NCI-H1930 (cell line): ENCODE measurements at regions not wholly inside any gene's neighbourhood (a gene's known extent, or its start where the extent isn't known, plus 50 kb on each side); places are given as distances from the start of the nearest gene placed in this dataset.

ENCODE experiments used
- DNase-seq, 2 experiments: peaks; one replicate each; lab custom pipeline; 2025; lab: John Stamatoyannopoulos, UW

DNA sequence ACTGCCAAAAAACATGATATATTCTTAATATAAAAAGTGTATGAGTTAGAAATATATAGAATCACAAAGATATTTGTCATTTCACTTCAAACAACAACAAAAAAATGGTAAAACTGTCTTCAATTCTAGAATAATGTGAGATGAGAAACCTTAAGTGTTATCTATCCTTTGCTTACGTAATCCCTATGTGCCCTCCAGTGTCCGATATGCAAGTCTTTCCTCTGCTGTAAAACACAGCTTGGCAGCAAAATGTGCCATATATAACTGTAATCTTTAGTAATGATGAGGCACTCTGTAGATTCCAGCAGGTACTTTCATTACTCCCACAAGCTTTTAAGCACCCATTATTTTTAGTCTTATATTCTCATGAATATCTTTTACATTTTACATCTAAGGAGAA is 555.1 kb upstream of the FRG1 start:
- no peak for DNase-seq

DNA sequence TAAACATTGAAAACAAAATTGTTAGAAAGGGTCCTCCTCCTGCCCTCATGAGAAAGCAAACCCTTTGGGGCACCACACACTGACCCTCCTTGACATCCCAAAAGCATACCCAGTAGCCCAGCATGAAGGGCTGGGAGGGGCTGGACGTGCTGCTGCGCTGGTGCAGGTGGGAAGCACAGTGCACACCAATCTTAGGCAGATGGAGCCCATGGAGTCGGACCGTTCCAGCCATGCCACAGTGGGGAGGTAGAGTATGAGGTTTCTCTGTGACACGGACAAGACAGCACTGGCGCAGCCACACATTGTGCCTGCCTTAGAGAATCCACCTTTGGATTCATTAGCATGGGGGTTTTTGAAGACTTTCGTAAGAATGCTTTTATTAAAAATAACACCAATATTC is 544.2 kb upstream of the FRG1 start:
- DNase-seq = no peak

DNA sequence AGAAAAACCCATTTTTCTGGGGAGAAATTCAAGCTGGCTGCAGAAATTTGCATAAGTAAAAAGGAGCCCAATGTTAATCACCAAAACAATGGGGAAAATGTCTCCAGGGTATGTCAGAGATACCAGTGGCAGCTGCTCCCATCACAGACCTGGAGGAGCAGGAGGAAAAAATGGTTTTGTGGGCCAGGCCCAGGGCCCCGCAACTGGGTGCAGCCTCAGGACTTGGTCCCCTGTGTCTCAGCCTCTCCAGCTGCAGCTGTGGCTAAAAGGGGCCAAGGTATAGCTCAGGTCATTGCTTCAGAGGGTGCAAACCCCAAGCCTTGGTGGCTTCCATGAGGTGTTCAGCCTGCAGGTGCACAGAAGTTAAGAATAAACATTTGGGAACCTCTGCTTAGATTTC is 536.4 kb upstream of the FRG1 start:
- DNase-seq = no peak

DNA sequence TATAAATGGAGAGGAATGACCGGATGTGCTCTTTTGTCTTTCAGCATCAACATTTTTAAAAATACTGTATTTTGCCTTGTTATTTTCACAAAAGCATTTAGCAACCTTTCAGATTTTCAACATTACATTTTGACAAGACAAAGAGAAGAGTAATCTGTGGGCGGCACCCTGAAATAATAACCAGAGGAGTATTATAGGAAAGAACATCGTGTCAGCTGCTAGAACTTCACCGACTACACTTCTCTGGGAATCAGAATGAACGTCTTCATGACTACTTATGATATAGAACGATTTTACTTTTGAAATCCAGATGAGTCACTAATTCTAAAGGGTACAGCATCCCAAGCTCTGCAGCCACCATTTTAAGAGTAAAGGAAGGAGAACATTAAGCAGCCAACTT is 531.5 kb upstream of the FRG1 start:
- DNase-seq = no peak

DNA sequence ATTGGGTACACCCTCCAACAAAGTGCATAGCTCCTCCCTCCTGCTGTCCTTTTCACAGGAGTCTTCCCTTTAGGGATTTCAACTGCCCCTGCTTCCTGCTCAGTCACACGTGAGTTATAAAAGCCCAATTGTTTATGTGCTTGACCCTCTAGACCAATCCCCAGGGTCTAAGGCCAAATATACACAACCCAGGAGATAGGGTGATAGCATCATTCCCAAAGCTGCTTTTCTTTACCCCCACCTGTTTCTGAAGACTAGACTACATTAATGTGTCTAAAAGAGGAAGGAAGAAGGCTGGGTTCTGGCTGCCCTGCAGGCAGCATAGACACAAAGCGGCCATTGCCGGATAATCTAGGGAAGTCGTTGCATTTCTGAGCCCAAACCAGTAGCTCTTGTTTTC is 526.7 kb upstream of the FRG1 start:
- no peak for DNase-seq

DNA sequence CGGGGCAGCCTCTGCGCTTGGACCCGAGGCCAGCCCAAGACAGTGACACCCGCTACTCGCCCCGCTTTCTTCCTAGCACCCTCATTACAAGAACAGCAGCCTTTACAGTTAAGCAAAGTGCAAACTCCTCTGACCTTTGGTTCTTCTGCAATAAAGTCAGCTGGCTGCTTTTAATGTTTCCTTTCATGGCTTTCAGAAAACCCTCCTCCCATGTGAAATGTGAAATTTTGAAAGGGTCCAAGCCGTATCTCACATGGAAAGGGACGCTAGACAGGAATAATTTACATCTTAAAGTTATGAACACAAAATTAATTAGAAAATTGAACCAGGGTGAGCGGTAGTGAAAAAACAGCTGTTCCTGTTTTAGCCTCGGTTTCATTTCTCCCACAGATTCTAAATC is 520.1 kb upstream of the FRG1 start:
- no peak for DNase-seq

DNA sequence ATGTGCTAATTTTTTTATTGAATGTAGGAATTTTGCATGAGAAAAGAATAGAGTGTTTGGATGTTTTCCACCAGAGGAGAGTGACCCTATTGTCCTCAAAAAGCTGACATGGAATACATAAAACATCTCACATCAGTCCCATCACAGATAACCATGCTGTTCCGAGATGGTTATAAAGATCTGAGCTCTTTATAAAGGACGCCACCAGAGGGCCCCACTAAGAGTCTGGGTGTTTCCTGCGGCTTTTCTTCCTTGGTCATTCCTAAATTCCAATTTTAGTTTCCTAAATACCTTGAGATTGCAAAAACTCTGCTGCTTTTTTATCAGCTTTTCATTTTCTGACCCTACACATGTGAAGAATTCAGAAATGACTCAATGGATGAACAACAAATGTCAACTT is 504.5 kb upstream of the FRG1 start:
- DNase-seq = no peak

DNA sequence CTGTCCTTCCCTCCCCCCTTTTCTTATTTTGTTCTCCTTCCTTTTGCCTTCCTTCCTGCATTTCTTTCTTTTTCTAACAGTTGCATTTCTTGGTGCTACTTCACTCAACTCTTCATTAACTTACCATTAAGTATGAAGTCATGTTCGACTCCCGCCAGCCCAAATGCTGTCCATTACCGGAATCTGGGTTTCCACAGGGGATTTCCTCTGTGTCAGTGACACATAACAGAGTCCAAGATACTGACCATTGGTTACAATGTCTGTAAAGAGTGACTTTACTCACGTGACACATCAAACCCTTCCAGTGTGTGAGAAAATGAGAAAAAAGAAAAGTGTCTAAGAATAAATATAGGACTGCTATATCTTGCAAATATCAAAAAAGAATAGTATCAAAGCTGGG is 500.0 kb upstream of the FRG1 start:
- no peak for DNase-seq

DNA sequence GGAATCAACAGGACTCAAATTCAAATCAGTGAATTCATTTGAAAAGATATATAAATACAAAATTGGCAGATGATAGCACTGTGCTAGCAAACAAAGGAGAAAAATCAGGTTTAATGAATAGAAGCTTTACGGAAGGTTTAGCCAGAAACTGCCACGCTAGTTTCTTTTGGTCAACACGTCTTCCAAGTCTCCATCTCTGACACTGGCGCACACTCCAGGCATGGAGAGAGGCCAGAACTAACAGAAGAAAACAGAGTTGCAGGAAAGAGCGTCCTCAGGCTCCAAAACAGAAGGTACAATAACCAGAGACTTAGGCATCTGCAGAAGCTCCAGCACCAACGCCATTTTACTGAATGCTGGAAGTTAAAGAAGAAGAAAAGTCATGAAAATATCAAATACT is 497.3 kb upstream of the FRG1 start:
- DNase-seq = no peak

DNA sequence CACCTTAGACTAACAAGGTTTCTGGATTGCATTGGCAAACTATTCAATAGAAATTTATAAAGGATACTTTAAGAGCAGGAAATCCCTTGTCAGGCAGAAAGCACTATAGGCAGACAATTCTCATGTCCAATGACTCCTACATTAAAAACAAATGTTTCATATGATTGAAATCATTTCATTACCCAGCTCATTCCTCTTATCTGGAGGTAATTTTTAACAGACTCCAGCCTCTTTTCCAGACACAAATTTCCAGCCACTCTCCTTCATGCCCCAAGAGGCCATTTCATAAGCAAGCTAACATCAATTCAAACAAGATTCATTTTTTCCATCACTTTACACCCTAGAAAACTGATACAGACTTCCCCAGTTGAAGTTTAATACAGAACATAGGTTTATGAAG is 495.1 kb upstream of the FRG1 start:
- no peak for DNase-seq

DNA sequence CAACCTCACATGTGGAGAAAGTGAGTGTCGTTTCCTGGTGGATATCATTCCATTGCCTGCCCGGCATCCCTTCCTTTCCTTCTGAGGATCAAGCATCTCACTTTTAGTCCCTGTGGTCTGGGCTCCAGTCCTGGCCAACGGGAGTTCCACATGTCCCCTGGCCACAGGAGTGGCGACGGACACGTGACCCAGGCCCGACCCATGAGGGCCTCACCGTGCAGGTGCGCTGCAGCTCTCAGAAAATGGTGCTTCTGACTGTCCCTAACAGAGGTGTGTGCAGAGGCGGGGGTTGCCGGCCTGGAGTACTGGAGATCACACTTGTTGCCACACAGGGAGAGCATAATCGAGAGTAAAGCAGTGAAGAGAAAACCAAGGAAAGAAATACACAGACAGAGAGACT is 476.9 kb upstream of the FRG1 start:
- DNase-seq = no peak

DNA sequence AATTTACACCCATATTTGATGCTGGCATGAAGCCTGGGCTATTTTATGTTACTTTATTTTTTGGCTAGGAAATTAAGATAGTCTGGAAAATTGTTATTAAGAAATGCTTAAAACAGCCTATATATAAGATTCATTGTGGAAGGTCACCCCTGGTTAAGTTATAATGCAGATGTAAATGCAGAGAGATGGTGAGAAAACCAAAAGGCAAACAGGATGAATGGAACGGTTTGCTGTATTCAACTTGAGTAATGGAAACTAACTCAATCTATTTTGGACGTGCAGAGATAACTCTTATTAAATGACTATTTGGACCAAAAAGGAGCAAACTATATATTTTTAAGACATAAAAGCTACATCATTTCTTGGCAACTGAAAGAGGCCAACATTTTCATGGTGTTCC is 446.3 kb upstream of the FRG1 start:
- DNase-seq = no peak

DNA sequence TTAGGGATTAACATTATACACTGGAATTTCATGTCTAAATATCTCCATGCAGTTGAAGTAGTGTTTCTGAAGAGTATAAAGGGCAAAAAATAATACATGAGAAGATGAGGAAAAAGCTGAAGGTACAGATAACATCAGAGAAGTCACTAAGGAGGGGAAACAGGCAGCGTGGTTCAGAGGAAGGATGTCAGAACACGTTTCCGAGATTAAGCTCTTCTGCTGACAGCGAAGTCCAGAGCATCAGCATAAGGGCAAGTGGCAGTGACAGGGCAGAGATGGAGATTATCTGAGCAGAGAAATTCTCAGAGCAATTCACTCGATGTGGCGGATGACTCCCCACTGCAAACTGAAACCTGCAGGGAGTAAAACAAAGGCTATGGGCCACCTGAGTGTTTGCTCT is 443.2 kb upstream of the FRG1 start:
- DNase-seq = no peak

DNA sequence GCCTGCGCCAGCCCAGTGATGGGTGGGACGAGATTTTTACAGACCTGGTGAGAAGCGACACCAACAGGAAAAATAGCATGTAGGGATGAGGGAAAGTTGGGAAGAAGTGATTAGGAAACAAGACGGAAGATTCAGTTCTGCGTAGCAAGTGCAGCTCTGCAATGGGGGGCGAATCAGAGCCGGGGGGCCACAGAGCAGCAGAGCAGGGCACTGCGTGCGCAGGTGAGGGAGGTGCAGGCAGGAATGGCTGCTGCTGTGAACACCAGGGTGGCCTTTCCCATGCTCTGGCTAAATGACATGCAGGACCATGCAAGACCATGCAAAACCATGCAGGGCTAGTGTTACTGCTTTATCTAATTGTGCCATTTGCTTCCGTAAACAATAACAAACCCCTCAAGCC is 442.7 kb upstream of the FRG1 start:
- DNase-seq = no peak

DNA sequence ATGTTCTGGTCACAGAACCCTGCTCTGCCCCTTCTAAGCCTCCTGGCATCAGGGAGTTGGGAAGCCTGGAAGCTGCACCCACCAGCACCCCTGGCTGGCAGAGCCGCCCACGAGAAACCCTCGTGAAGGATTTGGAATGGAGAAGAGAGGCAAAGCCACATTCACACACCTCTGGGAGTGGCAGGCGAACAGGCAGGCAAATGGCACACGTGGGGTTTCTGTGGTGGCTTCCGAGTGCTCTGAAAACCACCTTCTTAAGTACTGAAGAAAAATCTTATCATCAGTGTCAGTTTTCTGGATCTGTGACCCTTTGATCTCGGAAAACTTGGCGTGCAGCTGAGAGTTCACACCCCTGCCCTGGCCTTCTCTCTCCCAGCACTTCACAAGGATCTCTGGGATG is 442.2 kb upstream of the FRG1 start:
- DNase-seq = no peak

DNA sequence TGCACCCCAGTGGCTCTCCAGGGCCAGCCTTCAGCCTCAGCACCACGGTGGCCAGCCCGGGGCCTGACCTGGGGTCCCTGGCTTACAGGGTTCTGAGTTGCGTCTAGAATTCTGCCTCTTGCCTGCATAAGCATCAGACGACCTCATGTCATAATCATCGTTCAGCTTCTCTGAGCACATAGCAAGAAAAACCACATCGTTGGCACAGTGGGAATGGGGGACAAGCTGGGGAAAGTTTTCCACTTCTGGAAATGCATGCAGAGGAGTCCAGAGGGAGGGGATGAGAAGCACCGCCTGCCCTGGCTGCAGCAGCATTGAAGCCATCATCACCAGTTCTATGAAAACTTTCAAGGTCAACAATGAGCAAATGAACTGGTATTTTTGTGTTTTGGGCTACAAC is 441.0 kb upstream of the FRG1 start:
- no peak for DNase-seq

DNA sequence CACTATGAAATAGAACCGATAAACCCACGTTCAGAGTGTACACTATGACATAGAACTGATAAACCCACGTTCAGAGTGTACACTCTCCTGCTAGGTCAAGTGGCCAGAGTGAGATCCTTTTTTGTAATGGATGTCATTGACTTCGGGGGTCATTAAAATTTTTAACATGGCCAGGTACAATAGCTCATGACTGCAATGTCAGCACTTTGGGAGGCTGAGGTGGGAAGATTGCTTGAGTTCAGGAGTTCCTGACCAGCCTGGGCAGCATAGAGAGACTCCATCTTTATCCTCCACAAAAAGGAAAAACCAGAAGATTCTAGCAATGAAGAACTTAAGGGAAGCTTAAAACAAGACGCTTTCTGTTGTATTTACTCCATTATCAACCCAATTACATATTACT is 439.7 kb upstream of the FRG1 start:
- no peak for DNase-seq

DNA sequence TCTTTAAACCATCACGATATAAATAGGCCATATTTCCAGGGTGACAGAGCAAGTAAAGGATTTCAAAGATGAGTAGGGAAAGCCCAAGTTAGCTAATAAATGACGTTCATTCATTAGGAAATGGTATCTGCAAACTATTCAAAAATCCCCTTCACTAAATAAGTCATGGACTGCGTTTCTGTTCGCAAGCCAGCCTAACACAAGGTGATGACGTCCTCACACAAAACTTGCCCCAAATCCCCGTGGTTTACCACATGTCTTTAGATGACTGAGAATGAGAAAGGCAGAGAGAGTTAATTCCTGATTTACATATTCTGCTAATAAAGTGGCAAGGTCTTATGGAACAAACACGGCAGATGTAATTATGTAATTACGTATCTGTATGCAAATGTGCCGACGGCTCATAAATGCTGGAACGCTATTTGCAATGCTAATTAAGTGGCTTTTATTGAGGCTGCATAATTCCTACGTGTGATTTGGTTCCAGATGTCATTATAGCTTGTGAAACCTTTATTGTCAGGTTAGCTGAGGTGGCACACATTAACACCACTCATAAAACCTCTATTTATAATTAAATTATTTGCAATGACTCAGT is 437.7 kb upstream of the FRG1 start:
- DNase-seq = no peak

DNA sequence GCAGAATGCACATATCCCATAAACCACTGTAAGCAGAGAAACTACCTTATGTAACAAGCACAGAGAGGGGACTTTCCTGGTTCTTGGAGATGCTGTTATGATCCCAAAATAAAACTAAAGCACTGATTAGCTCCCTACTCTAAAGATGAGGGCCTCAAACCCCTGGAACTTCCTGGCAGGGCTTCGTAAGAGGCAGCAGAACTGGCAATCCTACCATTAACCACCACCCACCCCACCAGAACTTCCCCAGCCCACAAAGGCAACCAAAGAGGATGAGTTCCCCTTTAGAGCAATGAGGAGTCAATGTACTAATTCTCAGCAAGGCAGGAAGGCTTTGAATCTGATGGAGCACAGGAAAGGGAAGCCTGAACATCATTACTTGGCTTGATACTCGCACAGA is 436.5 kb upstream of the FRG1 start:
- DNase-seq = no peak

DNA sequence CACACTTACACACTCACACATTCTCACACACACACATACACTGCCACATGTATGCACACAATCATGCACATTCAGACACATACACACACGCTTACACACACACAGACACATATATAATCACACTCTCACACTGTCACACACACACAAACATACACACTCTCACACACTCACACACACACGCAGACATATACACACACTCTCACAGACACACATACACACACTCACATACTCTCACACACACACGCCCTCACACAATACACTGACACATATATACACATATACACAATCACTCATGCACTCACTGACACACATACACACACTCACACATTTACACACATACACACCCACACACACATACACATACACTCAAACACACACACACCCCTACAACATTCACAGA is 435.3 kb upstream of the FRG1 start:
- no peak for DNase-seq

DNA sequence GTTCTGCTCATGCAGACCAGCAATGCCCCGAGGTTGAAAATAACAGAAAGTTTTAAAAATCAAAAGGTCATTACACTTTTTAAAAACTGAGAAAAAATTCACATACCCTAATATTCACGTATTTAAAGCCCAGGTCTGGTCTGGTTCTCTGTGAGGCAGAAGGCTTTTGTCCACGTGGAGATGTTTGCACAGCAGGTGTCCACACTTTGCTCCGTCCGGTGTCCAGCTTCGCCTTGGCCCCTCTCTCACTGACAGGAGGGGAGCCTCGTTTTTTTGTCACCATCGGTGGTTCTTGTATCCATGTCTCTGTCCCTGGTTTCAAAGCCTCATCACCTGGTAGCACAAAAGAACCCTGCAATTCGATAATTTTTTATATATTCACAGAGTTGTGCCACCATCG is 434.6 kb upstream of the FRG1 start:
- DNase-seq = no peak

DNA sequence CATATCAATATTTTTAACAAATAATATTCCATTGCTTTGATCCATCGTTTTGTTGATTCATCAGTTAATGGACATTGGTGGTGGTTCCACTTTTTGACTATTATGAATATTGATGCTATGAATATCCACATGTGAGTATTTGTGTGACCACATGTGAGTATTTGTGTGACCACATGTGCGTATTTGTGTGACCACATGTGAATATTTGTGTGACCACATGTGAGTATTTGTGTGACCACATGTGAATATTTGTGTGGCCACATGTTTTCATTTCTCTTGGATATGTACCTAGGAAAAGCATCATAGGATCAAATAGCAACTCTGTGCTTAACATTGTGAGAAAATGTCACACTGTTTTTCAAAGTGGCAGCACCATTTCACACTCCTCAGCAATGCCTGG is 433.6 kb upstream of the FRG1 start:
- DNase-seq = no peak

DNA sequence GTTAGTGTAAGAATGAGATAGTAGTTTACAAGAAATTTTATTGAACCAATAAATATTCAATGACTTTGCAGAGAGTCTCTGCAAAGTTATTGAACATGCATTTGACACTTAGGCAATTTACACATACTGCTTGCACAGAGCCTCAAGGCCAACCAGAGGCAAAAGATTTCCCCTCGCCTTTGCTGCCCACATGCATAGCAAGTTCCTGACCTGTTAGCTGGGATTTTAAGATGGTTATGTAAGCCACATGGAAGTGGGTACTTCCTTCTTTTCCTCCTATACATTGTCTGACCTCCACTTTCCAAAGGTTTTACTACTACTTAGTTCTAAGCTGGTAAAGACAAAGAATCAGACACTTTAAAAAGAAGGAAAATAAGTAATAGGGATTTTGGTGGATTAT is 430.1 kb upstream of the FRG1 start:
- no peak for DNase-seq

DNA sequence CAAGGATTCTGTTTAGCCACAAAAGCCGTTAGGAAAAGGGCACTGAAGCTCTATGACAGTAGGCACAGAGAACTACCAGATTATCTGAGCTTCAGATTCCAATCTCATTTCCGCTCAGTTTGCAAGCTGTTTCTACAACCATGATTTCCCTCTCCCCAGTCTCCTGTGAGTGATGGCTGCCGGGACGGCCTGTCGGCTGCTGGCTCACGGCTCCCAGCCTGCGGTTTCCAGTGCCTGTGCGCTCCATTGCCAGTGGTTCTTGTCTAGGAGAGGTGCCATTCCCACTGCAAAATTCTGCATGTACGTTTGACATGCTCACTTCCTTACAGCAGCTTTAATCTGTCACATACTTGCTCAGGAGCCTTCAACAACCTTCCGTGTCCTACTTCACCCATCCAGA is 429.1 kb upstream of the FRG1 start:
- no peak for DNase-seq

DNA sequence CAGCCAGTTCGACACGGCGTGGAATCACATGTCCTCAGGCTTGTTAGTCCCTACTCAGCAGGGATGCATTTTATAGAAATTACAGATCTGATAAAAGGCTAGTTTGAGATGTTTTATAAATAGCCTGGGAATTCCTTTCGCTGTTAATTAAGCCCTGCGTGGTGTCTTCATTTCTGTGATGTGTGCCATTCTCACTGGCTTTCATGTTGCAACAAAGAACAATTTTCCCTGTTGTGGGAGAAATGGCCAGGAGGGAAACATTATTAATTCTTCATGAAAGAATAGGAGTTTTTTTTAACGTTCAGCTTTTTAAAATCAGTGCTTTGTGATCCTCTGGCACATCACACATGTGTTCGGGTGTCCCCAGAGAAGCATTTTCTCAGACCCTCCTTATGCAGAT is 427.3 kb upstream of the FRG1 start:
- no peak for DNase-seq
